Thyroid gland (tissue), 4 donors: ENCODE measurements at regions not wholly inside any gene's neighbourhood (a gene's known extent, or its start where the extent isn't known, plus 50 kb on each side); places are given as distances from the start of the nearest gene placed in this dataset.

Experiments used
- DNase-seq, 2 donors: peaks; one replicate each; pipeline ENCODE4 v3.0.0-alpha.2; 2019
- H3K27ac ChIP-seq, 3 donors: fragments of 200-600 bp; sonication (generic); 1 replicate in 2 of 3; 2 replicates in 1 of 3; pipeline ENCODE4 v1.5.1; 2016 to 2019; ENCODE audit warnings: mild to moderate bottlenecking in 1 of 3, moderate library complexity in 1 of 3
- H3K27me3 ChIP-seq: fragments of 200-600 bp; sonication (generic); one replicate; pipeline ENCODE4 v1.5.1; 2019
- H3K36me3 ChIP-seq, 2 donors: fragments of 200-600 bp; sonication (generic); one replicate each; pipeline ENCODE4 v1.5.1; 2016 to 2019
- H3K4me1 ChIP-seq, 2 donors: fragments of 200-600 bp; sonication (generic); one replicate each; pipeline ENCODE4 v1.5.1; 2017 to 2019
- H3K4me3 ChIP-seq, 3 donors: fragments of 200-600 bp; sonication (generic); replicated peaks in 1 of 3; 1 replicate in 2 of 3; 2 replicates in 1 of 3; pipeline ENCODE4 v1.5.1; 2016; ENCODE audit warnings: mild to moderate bottlenecking in 1 of 3
- H3K9me3 ChIP-seq: fragments of 200-600 bp; sonication (generic); one replicate; pipeline ENCODE4 v1.5.1; 2017
- POLR2A ChIP-seq, 2 donors: fragments of 450-650 bp; IDR thresholded peaks; one replicate each; pipeline ENCODE4 v1.6.1; 2017; ENCODE audit warnings: antibody characterized with exemption in 2 of 2, mild to moderate bottlenecking in 2 of 2, moderate library complexity in 1 of 2
- WGBS, 2 donors: methylation state at CpG; one replicate each; pipeline ENCODE4 v1.1.5; 2017; 5-methylcytosine and 5-hydroxymethylcytosine counted together
- intact Hi-C: fragments of 100-400 bp; cut with DNase I; formaldehyde crosslinking; loops from one replicate; pipeline ENCODE4 v1.15.1; 2023
- TF ChIP-seq, protein P1 (sequence below), 6 experiments: fragments of 200-600 bp in 3 of 6; fragments of 450-650 bp in 3 of 6; sonication (generic) in 3 of 6; IDR thresholded peaks; one replicate each; pipeline ENCODE4 v1.5.1; 2016 to 2019; ENCODE audit warnings: antibody characterized with exemption in 6 of 6, mild to moderate bottlenecking in 2 of 6, inconsistent platforms in 1 of 6, moderate library complexity in 1 of 6

GRCh38 chr13:33543631-33544265 lies 258.2 kb upstream of the STARD13 start:
- Histone ChIP-seq H3K9me3 (no peaks in the 10 kb centered on the region), H3K27me3 (no peaks in the 10 kb centered on the region), H3K36me3 (no peaks in the 10 kb centered on the region), H3K4me1 (peaks cover 13 to 18% of the 10 kb centered on the region in 2 donors), H3K4me3 (no peak overlapping the region), H3K27ac (peak overlapping the region; percentile 96 to 98 (median 96))
- TF ChIP-seq POLR2A (IDR thresholded peaks at IDR 0.05) = no peak
- TF ChIP-seq, protein P1, sequence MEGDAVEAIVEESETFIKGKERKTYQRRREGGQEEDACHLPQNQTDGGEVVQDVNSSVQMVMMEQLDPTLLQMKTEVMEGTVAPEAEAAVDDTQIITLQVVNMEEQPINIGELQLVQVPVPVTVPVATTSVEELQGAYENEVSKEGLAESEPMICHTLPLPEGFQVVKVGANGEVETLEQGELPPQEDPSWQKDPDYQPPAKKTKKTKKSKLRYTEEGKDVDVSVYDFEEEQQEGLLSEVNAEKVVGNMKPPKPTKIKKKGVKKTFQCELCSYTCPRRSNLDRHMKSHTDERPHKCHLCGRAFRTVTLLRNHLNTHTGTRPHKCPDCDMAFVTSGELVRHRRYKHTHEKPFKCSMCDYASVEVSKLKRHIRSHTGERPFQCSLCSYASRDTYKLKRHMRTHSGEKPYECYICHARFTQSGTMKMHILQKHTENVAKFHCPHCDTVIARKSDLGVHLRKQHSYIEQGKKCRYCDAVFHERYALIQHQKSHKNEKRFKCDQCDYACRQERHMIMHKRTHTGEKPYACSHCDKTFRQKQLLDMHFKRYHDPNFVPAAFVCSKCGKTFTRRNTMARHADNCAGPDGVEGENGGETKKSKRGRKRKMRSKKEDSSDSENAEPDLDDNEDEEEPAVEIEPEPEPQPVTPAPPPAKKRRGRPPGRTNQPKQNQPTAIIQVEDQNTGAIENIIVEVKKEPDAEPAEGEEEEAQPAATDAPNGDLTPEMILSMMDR (IDR thresholded peaks at IDR 0.05) = no peak
- intact Hi-C loops = loop anchor here (5.0 to 10.0 kb wide), 3 partner anchors 179 to 956 kb away; partner anchors contain the start of gene PDS5B
- no peak for DNase-seq
- 48 to 67% methylated on average over 3 of the region's 3 CpGs for WGBS, 2 donors

DNA sequence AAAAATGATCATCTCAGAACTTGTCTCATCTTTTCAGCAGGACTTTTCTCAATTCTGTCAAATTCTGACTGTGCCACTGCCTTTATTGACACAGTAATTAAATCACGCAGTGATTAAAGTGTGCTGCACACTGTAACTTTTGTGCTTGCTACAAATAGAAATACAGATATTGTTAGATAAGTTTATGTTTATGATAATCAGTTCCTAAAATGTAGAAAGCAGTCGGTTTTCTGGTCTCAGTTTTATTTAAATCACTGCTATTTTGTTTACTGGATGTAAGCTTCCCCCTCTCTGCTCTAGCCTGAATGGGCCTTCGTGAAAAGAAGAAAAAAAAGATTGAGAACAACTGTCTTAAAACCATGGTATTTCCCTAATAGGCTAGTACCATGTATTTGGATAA lies 258.8 kb upstream of the STARD13 start:
- H3K27ac ChIP-seq = peak overlapping the region in 2 of 3 donors; percentile 96 to 98
- intact Hi-C loops = loop anchor here (5.0 to 10.0 kb wide), 3 partner anchors 178 to 957 kb away; partner anchors contain the start of gene PDS5B
- 83 to 86% methylated on average over 3 of the region's 3 CpGs for WGBS, 2 donors

DNA sequence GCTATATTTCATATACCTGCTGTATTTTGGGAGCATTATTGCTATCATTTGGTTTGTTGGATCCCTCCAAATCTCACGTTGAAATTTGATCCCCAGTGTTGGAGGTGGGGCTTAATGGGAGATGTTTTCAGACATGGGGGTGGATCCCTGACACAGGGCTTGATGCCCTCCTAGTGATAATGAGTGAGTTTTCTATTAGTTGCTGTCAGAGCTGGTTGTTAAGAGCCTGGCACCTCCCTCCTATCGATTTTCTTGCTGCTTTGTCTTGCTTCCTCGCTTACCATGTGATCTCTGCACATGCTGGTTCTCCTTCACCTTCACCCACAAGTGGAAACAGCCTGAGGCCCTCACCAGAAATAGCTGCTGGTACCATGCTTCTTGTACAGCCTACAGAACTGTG lies 259.9 kb upstream of the STARD13 start:
- Histone ChIP-seq H3K27me3 (no peaks in the 10 kb centered on the region), H3K36me3 (no peaks in the 10 kb centered on the region), H3K9me3 (no peaks in the 10 kb centered on the region), H3K27ac (no peak overlapping the region), H3K4me3 (no peak overlapping the region), H3K4me1 (peaks cover 13 to 18% of the 10 kb centered on the region in 2 donors)
- intact Hi-C loops = loop anchor here (10.0 kb wide), 1 partner anchor 321 kb away; no protein-coding TSS in a partner anchor
- WGBS, 2 donors = 94 to 96% methylated on average over 3 of the region's 3 CpGs
- TF ChIP-seq, protein P1 (IDR thresholded peaks at IDR 0.05) = no peak
- TF ChIP-seq POLR2A (IDR thresholded peaks at IDR 0.05) = no peak
- no peak for DNase-seq

More for the DNA sequence above, 258.8 kb upstream of the STARD13 start:
- H3K9me3 ChIP-seq = no peaks in the 10 kb centered on the region
- peaks cover 13 to 18% of the 10 kb centered on the region in 2 donors for H3K4me1 ChIP-seq
- TF ChIP-seq, protein P1 (IDR thresholded peaks at IDR 0.05) = no peak
- TF ChIP-seq POLR2A (IDR thresholded peaks at IDR 0.05) = no peak
- H3K36me3 ChIP-seq = no peaks in the 10 kb centered on the region
- no peaks in the 10 kb centered on the region for H3K27me3 ChIP-seq
- DNase-seq = no peak
- H3K4me3 ChIP-seq = no peak overlapping the region

GRCh38 chr13:33547035-33547434 lies 261.5 kb upstream of the STARD13 start:
- intact Hi-C loops = loop anchor here (10.0 kb wide), 1 partner anchor 322 kb away; no protein-coding TSS in a partner anchor
- Histone ChIP-seq H3K27ac (no peak overlapping the region), H3K4me3 (no peak overlapping the region), H3K9me3 (no peaks in the 10 kb centered on the region), H3K36me3 (no peaks in the 10 kb centered on the region), H3K4me1 (peaks cover 6 to 8% of the 10 kb centered on the region in 2 donors), H3K27me3 (no peaks in the 10 kb centered on the region)
- TF ChIP-seq, protein P1 (IDR thresholded peaks at IDR 0.05) = no peak
- TF ChIP-seq POLR2A (IDR thresholded peaks at IDR 0.05) = no peak
- no peak for DNase-seq
- WGBS, 2 donors = 30 to 35% methylated on average over 1 of the region's 1 CpG

GRCh38 chr13:33548069-33548468 lies 262.5 kb upstream of the STARD13 start:
- H3K36me3 ChIP-seq = no peaks in the 10 kb centered on the region
- no peak overlapping the region for H3K27ac ChIP-seq
- no peaks in the 10 kb centered on the region for H3K27me3 ChIP-seq
- no peak for DNase-seq
- no peak overlapping the region for H3K4me3 ChIP-seq
- H3K4me1 ChIP-seq = peaks cover 6 to 8% of the 10 kb centered on the region in 2 donors
- TF ChIP-seq, protein P1 (IDR thresholded peaks at IDR 0.05) = no peak
- TF ChIP-seq POLR2A (IDR thresholded peaks at IDR 0.05) = no peak
- no peaks in the 10 kb centered on the region for H3K9me3 ChIP-seq
- intact Hi-C loops = loop anchor here (10.0 kb wide), 1 partner anchor 323 kb away; no protein-coding TSS in a partner anchor
